NCI-H2171 (cell line): ENCODE measurements at regions not wholly inside any gene's neighbourhood (a gene's known extent, or its start where the extent isn't known, plus 50 kb on each side); places are given as distances from the start of the nearest gene placed in this dataset.
A peak's percentile ranks its signal among the peaks of the same experiment; 100 is the strongest.
"Not testable (repeated sequence)": the region's sequence is repeated elsewhere in the genome, so short reads cannot be mapped to it uniquely, and the experiment has no call there.

Experiments
- DNase-seq: peaks from one replicate; lab custom pipeline; 2025; lab: John Stamatoyannopoulos, UW

DNA sequence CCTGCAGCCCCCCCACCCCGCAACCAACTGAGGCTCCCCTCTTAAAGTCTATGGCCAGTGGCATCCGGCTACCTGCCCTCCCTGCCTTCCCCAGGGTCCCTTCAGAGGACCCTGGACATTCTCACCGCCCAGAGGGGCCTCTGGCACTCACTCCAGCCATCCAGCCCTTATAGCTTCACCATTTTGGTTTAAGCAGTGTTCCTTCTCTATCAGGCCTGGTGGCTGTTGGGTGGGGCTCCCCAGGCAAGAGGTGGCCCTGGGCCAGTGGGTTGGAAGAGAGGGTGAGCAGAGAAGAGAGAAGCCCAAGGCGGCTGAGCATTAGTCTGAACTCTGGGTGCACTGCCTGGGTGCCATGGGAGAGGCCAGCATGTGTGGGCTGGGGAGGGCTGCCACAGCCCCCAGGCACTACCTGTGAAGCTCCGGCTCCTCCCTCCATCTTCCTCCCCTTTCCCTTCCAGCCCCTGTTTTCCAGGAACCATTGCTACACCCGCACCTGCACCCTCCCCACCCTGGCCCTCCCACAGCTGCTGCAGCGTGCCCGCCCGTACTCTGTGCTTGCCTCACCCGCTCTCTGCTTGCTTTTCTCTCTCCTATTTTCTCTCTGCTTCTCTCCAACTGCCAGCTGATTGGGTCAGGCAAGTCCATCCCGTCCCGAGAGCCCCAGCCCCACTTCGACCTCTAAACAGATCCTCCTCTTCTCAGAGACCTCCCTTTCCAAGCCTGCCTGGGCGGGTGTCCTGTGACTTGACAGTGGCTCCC lies 168.2 kb downstream of the TBC1D2B start:
- no peak for DNase-seq

GRCh38 chr15:77908752-77909111 lies 168.8 kb downstream of the TBC1D2B start:
- DNase-seq: not testable (repeated sequence)

DNA sequence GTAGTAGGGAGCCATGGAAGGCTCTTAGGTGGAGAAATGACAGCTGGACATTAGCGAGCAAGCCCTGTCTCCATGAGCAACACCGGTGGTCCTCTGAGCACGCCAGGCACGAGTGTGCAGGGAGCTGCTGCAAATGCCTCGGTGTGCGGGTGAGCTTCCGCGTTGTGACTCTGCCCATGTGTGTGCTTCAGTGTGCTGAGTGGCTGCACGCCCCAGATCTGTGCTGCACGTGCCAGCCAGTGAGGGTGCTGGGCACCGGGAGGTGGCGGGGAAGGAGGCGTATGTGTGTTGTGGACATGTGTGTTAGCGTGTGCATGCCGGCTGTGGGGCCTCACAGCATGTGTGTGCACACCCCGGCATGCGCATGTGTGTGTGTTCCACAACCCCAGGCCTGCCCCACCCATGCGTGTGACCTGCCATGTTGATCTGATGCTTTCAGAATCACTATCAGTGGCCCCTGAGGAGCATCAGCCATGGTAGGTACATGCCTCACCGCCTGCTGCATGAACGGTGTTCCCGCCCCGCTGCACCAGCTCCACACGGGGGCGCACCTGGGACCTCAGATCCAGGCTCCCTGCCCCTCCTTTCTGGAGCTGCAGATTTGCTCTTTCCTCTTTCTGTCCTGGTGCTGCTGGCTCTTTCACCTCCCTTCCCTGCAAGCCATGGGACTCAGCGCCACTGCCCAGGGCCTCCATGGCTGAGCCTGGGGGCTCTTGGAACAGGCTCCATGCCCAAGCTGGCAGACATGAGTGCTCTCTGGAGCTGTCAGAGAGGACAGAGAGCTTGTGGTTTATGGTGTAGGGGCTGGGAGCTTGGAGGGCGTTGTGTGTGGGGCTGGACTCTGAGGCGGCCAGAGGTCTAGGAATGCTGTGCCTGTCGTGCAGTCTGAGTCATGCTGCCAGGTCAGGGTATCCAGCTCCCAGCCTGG lies 169.4 kb downstream of the TBC1D2B start:
- no peak for DNase-seq

GRCh38 chr15:77906062-77906990 lies 171.2 kb downstream of the TBC1D2B start:
- DNase-seq: not testable (repeated sequence)

GRCh38 chr15:77905301-77905920 lies 172.1 kb downstream of the TBC1D2B start:
- DNase-seq: peak; percentile 75

GRCh38 chr15:77904901-77905300 lies 172.6 kb downstream of the TBC1D2B start:
- DNase-seq: no peak

- no peak for DNase-seq
Measured at GRCh38 chr15:77904436-77904821, 173.1 kb downstream of the TBC1D2B start.

- not testable (repeated sequence) for DNase-seq
Measured at GRCh38 chr15:77903761-77904435, 173.6 kb downstream of the TBC1D2B start.

DNA sequence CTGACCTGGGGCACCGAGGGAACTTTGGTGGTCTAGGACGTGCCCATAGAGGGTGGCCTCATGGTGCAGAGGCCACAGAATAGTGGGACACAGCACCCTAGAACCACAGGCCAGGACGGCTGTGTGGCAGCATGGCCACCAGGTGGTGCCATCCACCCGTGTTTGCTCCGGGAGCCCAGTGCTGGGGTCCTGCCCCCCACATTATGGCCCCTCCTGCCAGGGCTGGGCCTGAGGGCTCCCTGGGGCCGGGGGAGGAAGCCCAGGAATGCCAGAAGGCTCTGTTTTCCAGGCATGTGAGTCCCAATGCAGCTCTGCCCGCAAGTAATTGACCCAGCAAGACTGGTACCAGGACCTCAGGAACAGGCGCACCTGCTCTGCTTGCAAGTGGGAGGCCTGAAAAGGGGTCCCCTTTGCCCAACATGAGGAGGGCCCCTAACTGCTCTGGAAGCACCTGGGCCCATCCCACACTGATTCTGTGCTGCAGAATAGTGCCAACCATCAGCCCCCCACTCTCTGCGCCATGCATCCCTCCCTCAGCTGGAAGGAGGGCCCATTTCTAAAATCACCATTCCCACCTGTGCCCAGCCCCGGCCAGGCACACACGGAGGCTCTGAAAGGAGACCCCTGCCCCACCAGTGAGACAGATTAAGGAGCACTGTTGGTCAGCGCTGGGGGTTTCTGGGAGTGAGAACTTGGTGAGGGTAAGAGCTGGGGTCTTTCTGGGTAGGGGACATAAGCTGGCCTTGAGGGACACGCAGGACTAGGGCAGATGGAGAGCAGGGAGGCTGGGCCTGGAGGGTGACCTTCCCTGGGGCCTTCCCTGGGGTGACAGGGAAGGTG lies 174.4 kb downstream of the TBC1D2B start:
- DNase-seq: not testable (repeated sequence)

DNA sequence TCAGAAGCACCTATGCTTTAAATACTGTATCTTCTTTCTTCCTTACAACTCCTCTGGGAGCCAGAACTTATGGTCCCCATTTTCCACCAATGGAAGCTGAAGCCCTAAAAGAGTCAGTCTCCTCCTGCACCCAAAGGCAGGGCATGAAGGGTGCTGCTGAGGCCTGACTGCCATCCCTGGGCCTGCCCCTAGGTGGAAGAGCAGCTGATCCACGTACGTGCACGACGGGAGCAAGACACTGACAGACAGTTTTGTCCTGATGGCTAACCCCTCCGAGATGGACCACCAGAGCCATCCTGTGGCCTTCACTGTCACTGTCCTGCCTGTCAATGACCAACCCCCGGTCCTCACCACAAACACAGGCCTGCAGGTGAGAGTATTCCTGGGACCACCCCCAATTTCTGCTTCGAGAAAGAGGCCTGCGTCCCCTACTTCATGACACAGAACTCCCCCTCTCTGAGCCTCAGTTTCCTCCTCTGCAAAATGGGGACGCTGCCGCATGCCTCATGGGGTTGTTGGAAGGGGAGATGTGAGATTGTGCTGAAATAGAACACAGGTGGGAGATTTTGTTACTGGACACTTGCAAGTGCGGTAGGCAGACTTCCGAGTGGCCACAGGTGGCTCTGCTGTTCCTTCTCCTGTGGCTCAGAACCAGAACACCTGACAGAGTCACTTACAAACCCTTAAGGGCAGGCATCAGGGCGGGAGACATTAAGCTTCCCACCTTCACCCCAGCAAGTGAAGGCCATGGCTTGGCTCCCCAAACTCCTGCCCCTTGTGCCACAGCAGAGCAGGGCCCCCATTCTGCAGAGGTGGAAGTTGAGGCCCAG lies 175.4 kb downstream of the TBC1D2B start:
- no peak for DNase-seq

DNA sequence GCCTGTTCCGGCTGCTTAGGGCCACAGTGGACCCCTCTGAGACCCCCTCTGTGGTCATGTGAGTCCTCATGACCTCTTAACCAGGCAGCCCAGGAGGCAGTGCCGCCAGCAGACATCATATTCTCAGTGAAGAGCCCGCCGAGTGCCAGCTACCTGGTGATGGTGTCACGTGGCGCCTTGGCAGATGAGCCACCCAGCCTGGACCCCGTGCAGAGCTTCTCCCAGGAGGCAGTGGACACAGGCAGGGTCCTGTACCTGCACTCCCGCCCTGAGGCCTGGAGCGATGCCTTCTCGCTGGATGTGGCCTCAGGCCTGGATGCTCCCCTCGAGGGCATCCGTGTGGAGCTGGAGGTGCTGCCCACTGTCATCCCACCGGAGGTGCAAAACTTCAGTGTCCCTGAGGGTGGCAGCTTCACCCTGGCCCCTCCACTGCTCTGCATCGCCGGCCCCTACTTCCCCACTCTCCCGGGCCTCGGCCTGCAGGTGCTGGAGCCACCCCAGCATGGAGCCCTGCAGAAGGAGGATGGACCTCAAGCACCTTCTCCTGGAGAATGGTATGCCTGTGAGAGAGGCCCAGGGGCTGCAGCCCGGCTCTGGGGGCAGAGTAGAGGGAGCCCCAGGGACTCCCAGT lies 176.1 kb downstream of the TBC1D2B start:
- no peak for DNase-seq

DNA sequence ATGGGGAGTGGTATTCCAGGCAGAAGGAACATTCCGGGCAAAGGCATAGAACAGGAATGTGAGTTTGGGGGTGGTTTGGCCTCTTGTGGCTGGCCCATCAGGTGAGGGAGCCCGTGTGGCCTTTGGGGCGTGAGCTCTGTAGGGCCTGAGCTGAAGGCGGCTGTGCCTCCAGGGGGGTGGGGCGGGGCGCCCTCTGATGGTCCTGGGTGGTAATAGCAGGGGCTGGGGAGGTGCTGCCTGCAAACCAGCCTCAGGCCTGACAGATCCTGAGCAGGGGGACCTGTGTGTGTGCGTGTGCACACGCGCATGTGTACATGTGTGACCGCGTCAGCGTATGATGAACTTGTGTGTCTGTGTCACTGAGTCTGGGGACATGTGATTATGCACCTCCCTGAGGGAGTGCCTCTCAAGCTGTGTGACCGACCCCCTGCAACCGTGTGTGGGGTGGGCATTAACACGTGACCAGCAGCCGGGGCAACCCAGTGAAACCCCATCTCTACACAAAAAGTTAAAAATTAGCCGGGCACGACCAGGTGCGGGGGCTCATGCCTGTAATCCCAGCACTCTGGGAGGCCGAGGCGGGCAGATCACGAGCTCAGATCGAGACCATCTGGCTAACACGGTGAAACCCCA lies 177.1 kb downstream of the TBC1D2B start:
- not testable (repeated sequence) for DNase-seq

GRCh38 chr15:77899776-77900175 lies 177.7 kb downstream of the TBC1D2B start:
- DNase-seq: not testable (repeated sequence)

GRCh38 chr15:77898811-77899730 lies 178.4 kb downstream of the TBC1D2B start:
- no peak for DNase-seq

- no peak for DNase-seq
Measured at GRCh38 chr15:77897896-77898406, 179.6 kb downstream of the TBC1D2B start.

DNA sequence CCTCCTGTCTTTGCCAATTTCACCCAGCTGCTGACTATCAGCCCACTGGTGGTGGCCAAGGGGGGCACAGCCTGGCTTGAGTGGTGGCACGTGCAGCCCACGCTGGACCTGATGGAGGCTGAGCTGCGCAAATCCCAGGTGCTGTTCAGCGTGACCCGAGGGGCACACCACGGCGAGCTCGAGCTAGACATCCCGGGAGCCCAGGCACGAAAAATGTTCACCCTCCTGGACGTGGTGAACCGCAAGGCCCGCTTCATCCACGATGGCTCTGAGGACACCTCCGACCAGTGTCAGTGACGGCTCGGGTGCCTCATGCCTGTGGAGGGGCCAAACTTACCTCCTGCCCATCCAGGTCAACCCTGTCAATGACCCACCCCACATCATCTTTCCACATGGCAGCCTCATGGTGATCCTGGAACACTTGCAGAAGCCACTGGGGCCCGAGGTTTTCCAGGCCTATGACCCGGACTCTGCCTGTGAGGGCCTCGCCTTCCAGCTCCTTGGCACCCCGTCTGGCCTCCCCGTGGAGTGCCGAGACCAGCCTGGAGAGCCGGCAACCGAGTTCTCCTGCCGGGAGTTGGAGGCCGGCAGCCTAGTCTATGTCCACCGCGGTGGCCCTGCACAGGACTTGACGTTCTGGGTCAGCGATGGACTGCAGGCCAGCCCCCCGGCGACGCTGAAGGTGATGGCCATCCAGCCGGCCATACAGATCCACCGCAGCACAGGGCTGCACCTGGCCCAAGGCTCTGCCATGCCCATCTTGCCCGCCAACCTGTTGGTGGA lies 180.2 kb downstream of the TBC1D2B start:
- DNase-seq: not testable (repeated sequence)
